CD14-positive monocyte (primary cell): ENCODE measurements at regions not wholly inside any gene's neighbourhood (a gene's known extent, or its start where the extent isn't known, plus 50 kb on each side); places are given as distances from the start of the nearest gene placed in this dataset.

Experiments
- DNase-seq, 3 donors: peaks; one replicate each; pipeline ENCODE4 v3.0.0-alpha.2; 2011 to 2022
- H2AFZ ChIP-seq: 2 replicates; pipeline ENCODE4 v1.6.0; 2012; ENCODE audit warnings: mild to moderate bottlenecking, low read depth, low read length, inconsistent platforms; ENCODE audit not compliant: insufficient read depth, poor library complexity, severe bottlenecking
- H3K27ac ChIP-seq, 2 donors: 1 replicate in 1 of 2; 2 replicates in 1 of 2; pipeline ENCODE4 v1.5.1; 2012 to 2013; ENCODE audit warnings: low read length in 2 of 2, control low read depth in 1 of 2, inconsistent platforms in 1 of 2, low read depth in 1 of 2, mild to moderate bottlenecking in 1 of 2
- H3K27me3 ChIP-seq, 2 donors: one replicate each; pipeline versions ENCODE4 v1.6.0 to v1.6.1; 2011 to 2013; ENCODE audit warnings: low read length in 2 of 2; ENCODE audit not compliant: control insufficient read depth in 2 of 2, insufficient read depth in 2 of 2
- H3K36me3 ChIP-seq, 2 donors: replicated peaks in 1 of 2; 1 replicate in 1 of 2; 2 replicates in 1 of 2; pipeline versions ENCODE4 v1.5.1 to v1.6.1; 2012 to 2013; ENCODE audit warnings: low read length in 2 of 2, control low read depth in 1 of 2, inconsistent platforms in 1 of 2, mild to moderate bottlenecking in 1 of 2; ENCODE audit not compliant: insufficient read depth in 2 of 2, control insufficient read depth in 1 of 2
- H3K4me1 ChIP-seq, 2 donors: 1 replicate in 1 of 2; 2 replicates in 1 of 2; pipeline versions ENCODE4 v1.5.1 to v1.6.1; 2012 to 2013; ENCODE audit warnings: low read length in 2 of 2, control low read depth in 1 of 2, inconsistent platforms in 1 of 2, mild to moderate bottlenecking in 1 of 2, moderate library complexity in 1 of 2; ENCODE audit not compliant: insufficient read depth in 2 of 2, control insufficient read depth in 1 of 2
- H3K4me2 ChIP-seq: replicated peaks from 2 replicates; pipeline ENCODE3; 2012; ENCODE audit warnings: low read length, moderate library complexity, mild to moderate bottlenecking; ENCODE audit not compliant: poor library complexity, severe bottlenecking; ENCODE audit errors: extremely low read depth
- H3K4me3 ChIP-seq, 3 experiments: fragments of 200-600 bp in 1 of 3; sonication (generic) in 1 of 3; replicated peaks in 1 of 3; 1 replicate in 2 of 3; 2 replicates in 1 of 3; pipeline ENCODE4 v1.5.1; 2011 to 2013; ENCODE audit warnings: low read length in 3 of 3, mild to moderate bottlenecking in 3 of 3, control low read depth in 2 of 3, low read depth in 2 of 3, inconsistent platforms in 1 of 3, moderate library complexity in 1 of 3
- H3K79me2 ChIP-seq: 2 replicates; pipeline ENCODE4 v1.6.0; 2012; ENCODE audit warnings: mild to moderate bottlenecking, control low read depth, inconsistent platforms, low read length, moderate library complexity; ENCODE audit not compliant: insufficient read depth
- H3K9ac ChIP-seq: 2 replicates; pipeline ENCODE4 v1.6.0; 2017; ENCODE audit warnings: low read length, mild to moderate bottlenecking; ENCODE audit not compliant: insufficient read depth, poor library complexity, severe bottlenecking
- H3K9me3 ChIP-seq, 2 donors: replicated peaks in 1 of 2; 1 replicate in 1 of 2; 2 replicates in 1 of 2; pipeline versions ENCODE4 v1.5.1 to v1.6.1; 2012 to 2013; ENCODE audit warnings: low read length in 2 of 2, control low read depth in 1 of 2; ENCODE audit not compliant: control insufficient read depth in 1 of 2, insufficient read depth in 1 of 2
- H4K20me1 ChIP-seq: 2 replicates; pipeline ENCODE4 v1.6.0; 2012; ENCODE audit warnings: mild to moderate bottlenecking, low read length, control low read depth, moderate library complexity; ENCODE audit not compliant: insufficient read depth
- H3K27ac Mint-ChIP-seq, 7 donors: one replicate each; pipeline ENCODE4 v1.8.0; 2020; ENCODE audit warnings: mild to moderate bottlenecking in 7 of 7, mixed read lengths in 7 of 7, moderate library complexity in 6 of 7, inconsistent platforms in 2 of 7
- H3K27me3 Mint-ChIP-seq, 3 donors: one replicate each; pipeline ENCODE4 v1.8.0; 2021 to 2022; ENCODE audit warnings: low read depth in 3 of 3, mild to moderate bottlenecking in 3 of 3, mixed read lengths in 3 of 3, moderate library complexity in 3 of 3, inconsistent platforms in 1 of 3
- H3K36me3 Mint-ChIP-seq, 2 donors: one replicate each; pipeline ENCODE4 v1.8.0; 2020; ENCODE audit warnings: mixed read lengths in 2 of 2, inconsistent platforms in 1 of 2, mild to moderate bottlenecking in 1 of 2
- H3K4me1 Mint-ChIP-seq: one replicate; pipeline ENCODE4 v1.8.0; 2020; ENCODE audit warnings: mild to moderate bottlenecking, mixed read lengths
- H3K4me3 Mint-ChIP-seq, 2 donors: one replicate each; pipeline ENCODE4 v1.8.0; 2020; ENCODE audit warnings: mild to moderate bottlenecking in 2 of 2, mixed read lengths in 2 of 2, moderate library complexity in 1 of 2
- H3K9me3 Mint-ChIP-seq, 7 donors: one replicate each; pipeline ENCODE4 v1.8.0; 2020 to 2022; ENCODE audit warnings: mixed read lengths in 7 of 7, mild to moderate bottlenecking in 6 of 7, moderate library complexity in 6 of 7, inconsistent platforms in 2 of 7
- WGBS: methylation state at CpG from one replicate; pipeline ENCODE4 v1.1.5; 2013; ENCODE audit warnings: missing lambda C conversion rate; ENCODE audit not compliant: insufficient coverage; 5-methylcytosine and 5-hydroxymethylcytosine counted together
- intact Hi-C, 2 donors: fragments of 100-400 bp; cut with micrococcal nuclease; formaldehyde crosslinking; loops; one replicate each; pipeline versions ENCODE4 v1.15.0 to v1.15.1; 2023
- TF ChIP-seq, protein P1 (sequence below): fragments of 200-600 bp; IDR thresholded peaks from one replicate; pipeline ENCODE4 v1.8.0; 2022; ENCODE audit warnings: antibody characterized with exemption, mild to moderate bottlenecking

GRCh38 chr18:42445359-42445758, 490.3 kb downstream of the PIK3C3 start:
- Mint-ChIP-seq H3K4me1 (no peaks in the 10 kb centered on the region), H3K4me3 (no peak overlapping the region), H3K36me3 (no peaks in the 10 kb centered on the region), H3K9me3 (peaks cover 3 to 19% (median 7%) of the 10 kb centered on the region in 7 donors), H3K27me3 (no peaks in the 10 kb centered on the region), H3K27ac (no peak overlapping the region)
- 95% methylated on average over 2 of the region's 2 CpGs for WGBS
- intact Hi-C loops, result no loop called here
- Histone ChIP-seq H3K79me2 (no peaks in the 10 kb centered on the region), H3K9me3 (peaks cover 9 to 25% of the 10 kb centered on the region in 2 donors), H3K4me1 (no peaks in the 10 kb centered on the region), H3K4me2 (no peak overlapping the region), H3K27ac (no peak overlapping the region), H3K9ac (no peak overlapping the region), H2AFZ (no peak overlapping the region), H3K4me3 (no peak overlapping the region), H3K36me3 (no peaks in the 10 kb centered on the region), H3K27me3 (no peaks in the 10 kb centered on the region), H4K20me1 (no peaks in the 10 kb centered on the region)
- TF ChIP-seq, protein P1, sequence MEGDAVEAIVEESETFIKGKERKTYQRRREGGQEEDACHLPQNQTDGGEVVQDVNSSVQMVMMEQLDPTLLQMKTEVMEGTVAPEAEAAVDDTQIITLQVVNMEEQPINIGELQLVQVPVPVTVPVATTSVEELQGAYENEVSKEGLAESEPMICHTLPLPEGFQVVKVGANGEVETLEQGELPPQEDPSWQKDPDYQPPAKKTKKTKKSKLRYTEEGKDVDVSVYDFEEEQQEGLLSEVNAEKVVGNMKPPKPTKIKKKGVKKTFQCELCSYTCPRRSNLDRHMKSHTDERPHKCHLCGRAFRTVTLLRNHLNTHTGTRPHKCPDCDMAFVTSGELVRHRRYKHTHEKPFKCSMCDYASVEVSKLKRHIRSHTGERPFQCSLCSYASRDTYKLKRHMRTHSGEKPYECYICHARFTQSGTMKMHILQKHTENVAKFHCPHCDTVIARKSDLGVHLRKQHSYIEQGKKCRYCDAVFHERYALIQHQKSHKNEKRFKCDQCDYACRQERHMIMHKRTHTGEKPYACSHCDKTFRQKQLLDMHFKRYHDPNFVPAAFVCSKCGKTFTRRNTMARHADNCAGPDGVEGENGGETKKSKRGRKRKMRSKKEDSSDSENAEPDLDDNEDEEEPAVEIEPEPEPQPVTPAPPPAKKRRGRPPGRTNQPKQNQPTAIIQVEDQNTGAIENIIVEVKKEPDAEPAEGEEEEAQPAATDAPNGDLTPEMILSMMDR, result no peak
- DNase-seq, result no peak

DNA sequence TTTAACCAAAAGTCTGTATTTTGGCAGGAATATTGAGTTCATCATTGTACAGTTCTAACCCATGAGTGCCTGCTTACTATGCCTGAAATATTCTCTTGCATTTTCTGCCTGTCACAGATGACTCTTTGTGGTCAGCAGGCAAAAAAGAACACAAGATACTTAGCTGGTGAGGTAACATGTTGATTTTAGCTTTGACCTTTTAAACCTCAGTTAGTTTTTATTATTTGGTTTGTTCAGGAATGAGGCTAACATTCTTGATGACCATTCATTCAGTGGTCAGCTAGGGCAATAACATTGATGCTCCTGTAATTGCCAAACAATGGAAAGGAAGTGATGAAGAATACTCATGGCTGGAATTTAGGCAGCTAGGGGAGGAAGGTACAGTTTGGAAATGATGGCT, 491.2 kb downstream of the PIK3C3 start:
- Histone ChIP-seq H3K79me2 (no peaks in the 10 kb centered on the region), H3K9me3 (peaks cover 9 to 25% of the 10 kb centered on the region in 2 donors), H3K27ac (no peak overlapping the region), H3K9ac (no peak overlapping the region), H3K4me3 (no peak overlapping the region), H2AFZ (no peak overlapping the region), H3K4me1 (no peaks in the 10 kb centered on the region), H4K20me1 (no peaks in the 10 kb centered on the region), H3K36me3 (no peaks in the 10 kb centered on the region), H3K4me2 (no peak overlapping the region), H3K27me3 (no peaks in the 10 kb centered on the region)
- no peaks in the 10 kb centered on the region for H3K4me1 Mint-ChIP-seq
- H3K27ac Mint-ChIP-seq, result no peak overlapping the region
- no peak for DNase-seq
- H3K27me3 Mint-ChIP-seq, result no peaks in the 10 kb centered on the region
- H3K36me3 Mint-ChIP-seq, result no peaks in the 10 kb centered on the region
- TF ChIP-seq, protein P1, result no peak
- peaks cover 3 to 19% (median 7%) of the 10 kb centered on the region in 7 donors for H3K9me3 Mint-ChIP-seq
- intact Hi-C loops, result no loop called here
- H3K4me3 Mint-ChIP-seq, result no peak overlapping the region
